ENCODE measurements at regions not wholly inside any gene's neighbourhood (a gene's known extent, or its start where the extent isn't known, plus 50 kb on each side); places are given as distances from the start of the nearest gene placed in this dataset.

DNA sequence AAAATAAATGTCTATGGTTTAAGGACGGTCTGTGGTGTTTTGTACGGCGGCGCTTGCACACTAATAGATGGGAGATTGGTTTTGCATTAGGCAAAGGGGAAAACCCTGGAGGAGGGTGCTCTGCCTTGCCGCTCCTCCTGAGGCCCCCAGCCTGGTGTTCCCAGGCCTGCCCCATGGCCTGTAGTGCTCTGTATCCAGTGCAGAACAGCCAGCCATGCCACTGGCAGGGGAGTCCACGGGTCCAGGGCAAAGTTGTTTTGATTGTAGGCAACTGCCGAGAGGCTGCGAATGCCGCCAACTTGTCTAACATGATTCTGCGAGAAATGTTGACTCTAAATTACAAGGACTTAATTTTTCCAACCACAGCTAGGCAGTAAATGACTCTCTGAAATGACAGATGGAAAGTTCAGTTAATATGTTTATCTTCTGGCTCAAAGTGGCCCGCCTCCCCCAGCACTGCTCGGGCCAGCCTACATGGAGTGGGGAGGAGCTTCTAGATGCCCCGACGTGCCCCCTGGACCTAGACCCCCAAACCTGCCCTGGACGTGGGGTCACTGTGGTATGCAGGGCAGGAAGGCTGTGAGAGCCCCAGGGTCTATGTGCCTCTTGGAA is 104.6 kb upstream of the GDF10 start:
- no peak for DNase-seq

GRCh38 chr10:47196691-47197090 is 103.3 kb upstream of the GDF10 start:
- no peak for DNase-seq

GRCh38 chr10:47198221-47198620 is 101.8 kb upstream of the GDF10 start:
- no peak for DNase-seq

- DNase-seq = no peak
Measured at GRCh38 chr10:47205192-47205591, 94.8 kb upstream of the GDF10 start.

GRCh38 chr10:47206449-47207280 is 93.3 kb upstream of the GDF10 start:
- no peak for DNase-seq

GRCh38 chr10:47207281-47207615 is 92.7 kb upstream of the GDF10 start:
- no peak for DNase-seq

- DNase-seq = no peak
Measured at GRCh38 chr10:47207894-47208469, 92.0 kb upstream of the GDF10 start.

- no peak for DNase-seq
Measured at GRCh38 chr10:47209466-47209865, 90.5 kb upstream of the GDF10 start.

- DNase-seq = no peak
Measured at GRCh38 chr10:47214520-47214919, 85.5 kb upstream of the GDF10 start.

- no peak for DNase-seq
Measured at GRCh38 chr10:47217113-47217512, 82.9 kb upstream of the GDF10 start.

DNA sequence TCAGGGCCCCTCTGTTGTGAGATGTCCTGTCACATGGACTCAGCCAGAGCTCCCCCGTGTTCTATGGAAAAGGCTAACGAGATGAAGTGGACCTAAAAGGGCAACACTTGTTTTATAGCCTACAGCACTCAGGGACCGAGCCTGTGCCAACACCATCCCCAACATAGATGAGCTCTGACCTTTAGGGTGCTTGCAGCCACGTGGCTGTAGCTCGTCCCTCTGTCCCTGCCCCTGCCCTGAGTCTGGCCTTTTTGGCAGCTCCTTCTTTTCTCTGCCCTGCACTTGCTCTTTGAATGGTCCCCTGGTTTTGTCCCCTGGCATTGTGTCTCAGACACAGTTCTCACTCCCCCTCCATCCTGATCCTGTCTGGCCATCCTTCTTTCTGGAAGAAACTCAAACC is 81.2 kb upstream of the GDF10 start:
- no peak for DNase-seq

- DNase-seq = no peak
Measured at GRCh38 chr10:47222461-47222860, 77.5 kb upstream of the GDF10 start.

GRCh38 chr10:47223236-47223635 is 76.8 kb upstream of the GDF10 start:
- DNase-seq = no peak

- DNase-seq = no peak
Measured at GRCh38 chr10:47224546-47225218, 75.3 kb upstream of the GDF10 start.

- no peak for DNase-seq
Measured at GRCh38 chr10:47225219-47225927, 74.6 kb upstream of the GDF10 start.

DNA sequence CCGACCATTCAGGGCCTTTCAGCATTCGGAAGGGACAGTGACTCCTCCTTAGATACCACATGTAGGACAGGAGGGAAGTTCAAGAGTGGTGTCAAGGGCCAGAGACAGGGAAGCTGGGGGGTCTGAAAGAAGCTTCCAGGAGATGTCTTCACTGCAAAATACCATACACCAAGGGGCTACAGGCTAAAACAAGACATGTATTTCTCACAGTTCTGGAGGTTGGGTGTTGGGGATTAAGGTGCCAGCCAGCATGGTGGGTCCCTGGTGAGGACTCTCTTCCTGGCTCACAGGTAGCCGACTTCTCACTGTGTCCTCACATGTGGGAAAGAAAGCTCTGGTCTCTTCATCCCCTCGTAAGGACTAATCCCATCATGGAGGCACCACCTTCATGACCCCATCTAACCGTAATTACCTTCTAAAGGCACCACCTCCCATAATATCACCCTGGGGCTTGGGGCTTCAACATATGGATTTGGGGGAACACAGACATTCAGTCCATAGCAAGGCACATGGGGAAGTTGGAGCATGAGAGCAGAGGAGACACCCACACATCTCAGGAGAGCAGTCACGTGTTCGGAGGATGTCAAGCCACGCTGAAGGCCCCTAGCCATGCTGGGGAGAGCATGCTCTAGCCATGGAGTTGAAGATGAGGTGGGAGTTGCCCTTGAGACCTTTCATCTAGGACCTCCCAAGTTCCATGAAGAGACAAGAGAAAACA is 73.9 kb upstream of the GDF10 start:
- DNase-seq = no peak

- DNase-seq = no peak
Measured at GRCh38 chr10:47230482-47230881, 69.5 kb upstream of the GDF10 start.

DNA sequence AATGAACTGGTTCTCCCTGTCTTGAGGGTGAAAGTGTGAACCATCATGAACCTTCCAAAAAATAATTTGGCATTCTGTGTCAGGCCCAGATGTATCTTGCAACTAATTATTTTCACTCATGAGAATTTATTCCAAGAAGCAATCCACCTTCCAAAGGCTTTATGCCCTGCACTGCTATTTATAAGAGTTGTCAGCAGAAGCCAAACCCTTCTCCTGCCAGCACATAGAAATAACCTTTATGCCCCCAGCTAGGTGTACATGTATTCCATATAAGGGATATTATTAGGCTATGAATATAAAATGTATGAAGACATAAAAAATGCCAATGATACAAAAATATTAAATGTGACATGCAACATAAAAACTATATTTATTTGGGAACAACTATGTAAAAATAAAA is 69.0 kb upstream of the GDF10 start:
- no peak for DNase-seq

DNA sequence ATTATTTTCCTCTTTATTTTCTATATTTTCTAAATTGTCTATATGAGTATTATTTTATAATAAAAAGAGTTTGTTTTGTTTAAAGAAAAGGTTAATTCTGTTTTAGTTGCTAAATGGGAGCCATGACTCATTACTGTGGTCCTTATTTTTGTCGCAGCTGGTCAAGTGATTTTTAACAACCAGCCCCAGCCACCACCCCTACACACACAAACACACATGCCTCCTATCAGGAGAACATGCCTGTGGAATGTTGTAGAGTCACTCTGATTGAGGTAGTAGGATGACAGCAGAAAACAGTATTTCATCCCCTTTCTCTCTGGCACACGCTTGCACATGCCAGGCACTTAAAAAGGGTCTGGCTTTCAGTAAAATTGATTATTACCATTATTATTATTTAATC is 68.6 kb upstream of the GDF10 start:
- DNase-seq = no peak

- DNase-seq = no peak
Measured at GRCh38 chr10:47233631-47234030, 66.4 kb upstream of the GDF10 start.

GRCh38 chr10:47235484-47235883 is 64.5 kb upstream of the GDF10 start:
- no peak for DNase-seq
